ENCODE measurements at regions not wholly inside any gene's neighbourhood (a gene's known extent, or its start where the extent isn't known, plus 50 kb on each side); places are given as distances from the start of the nearest gene placed in this dataset.

DNA sequence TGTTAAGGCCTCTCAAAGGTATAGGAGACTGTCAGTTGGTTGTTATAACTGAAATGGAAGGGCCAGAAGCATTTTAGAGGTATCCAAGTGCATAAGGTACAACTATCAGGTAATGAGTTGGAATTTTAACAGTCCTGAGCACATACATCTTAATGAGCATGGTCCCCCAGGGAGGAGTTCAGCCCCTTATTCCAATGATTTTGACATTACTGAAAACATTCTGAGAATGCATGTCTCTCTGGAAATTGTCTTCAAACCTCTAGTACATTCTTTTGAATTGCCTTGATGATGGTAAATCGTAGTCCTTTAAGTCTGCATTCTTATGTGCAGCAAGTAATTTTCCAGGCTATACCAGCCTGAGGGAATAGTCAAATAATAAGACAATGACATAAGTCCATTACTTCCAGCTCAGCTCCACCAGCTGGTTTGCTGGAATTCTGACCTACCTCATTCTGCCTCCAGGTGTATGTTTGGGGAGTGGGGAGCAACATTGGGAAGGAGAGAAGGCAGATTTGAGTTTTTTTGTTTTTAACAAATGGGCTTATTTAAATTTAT, 239.2 kb downstream of the MSRB3 start:
- DNase-seq (ENCODE audit: low read depth) = no peak

DNA sequence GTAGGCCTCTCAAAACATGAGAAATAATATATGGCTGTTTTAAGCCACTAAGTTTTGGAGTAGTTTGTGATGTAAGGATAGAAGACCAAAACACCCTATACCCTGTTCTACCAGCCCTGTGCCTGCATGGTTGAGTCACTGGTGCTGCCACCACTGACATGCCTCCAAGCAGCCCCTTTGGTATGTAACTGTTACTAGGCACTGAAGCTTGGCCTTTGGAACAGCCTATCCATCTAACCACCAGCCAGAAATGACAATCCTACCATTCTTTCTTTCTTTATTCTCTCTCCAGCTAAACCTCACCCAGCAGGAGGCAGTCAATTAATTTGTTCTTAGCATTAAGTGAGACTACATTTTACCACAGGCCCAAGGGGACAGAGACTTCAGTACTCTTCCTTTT, 240.3 kb downstream of the MSRB3 start:
- DNase-seq (ENCODE audit: low read depth) = peak; percentile 67

- DNase-seq (ENCODE audit: low read depth) = no peak
Measured at GRCh38 chr12:65520658-65521057, 242.2 kb downstream of the MSRB3 start.

- DNase-seq (ENCODE audit: low read depth) = peak; percentile 39
Measured at GRCh38 chr12:65522956-65523860, 244.7 kb downstream of the MSRB3 start.

GRCh38 chr12:65524666-65525065, 246.2 kb downstream of the MSRB3 start:
- DNase-seq (ENCODE audit: low read depth) = peak; percentile 86

DNA sequence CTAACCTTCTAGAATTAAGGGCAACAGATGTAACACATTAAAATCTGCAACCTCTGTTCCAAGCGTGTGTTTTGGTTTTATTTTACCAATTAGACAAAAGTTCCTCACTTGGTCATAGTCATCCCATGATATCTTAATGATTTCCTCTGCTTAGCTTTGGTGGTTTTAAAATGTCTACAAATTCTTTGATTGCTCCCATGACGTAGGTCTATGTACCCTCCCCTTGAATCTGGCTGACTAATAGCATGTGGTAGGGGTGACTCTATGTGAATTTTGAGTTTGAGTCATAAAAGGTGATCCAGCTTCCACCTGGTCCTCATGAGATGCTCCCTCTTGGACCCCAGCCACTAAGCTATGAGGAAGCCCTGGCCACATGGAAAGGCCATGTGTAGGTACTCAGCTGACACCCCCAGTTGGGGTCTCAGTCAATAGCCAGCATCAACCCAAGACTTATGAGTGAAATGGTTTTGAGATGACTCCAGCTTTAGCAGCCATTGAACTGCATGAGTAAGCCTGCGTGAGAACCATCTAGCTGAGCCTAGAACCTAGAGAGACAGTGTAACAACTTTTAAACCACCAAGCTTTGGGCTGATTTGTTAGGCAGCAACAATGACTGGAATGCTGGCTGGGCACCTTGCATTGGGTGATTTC, 247.1 kb downstream of the MSRB3 start:
- peak; percentile 90 for DNase-seq (ENCODE audit: low read depth)

DNA sequence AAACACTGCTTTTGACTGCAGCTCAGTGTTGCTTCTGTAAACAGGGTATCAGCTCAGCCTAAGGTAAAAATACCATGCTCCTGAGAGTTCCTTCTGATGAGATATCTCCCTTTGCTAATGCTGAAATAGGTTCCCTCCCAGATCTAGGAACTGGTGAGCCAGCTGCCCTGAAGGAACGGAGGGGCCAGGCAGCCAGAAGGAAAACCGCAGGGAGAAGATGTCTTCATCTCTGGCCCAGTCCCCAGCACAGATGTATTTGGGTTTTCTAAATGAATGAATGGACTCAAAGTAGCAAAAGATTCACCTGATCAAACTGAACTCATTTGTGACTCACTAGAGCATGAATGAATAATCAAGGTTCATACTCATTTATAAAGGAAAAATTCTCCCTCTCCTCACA, 247.8 kb downstream of the MSRB3 start:
- DNase-seq (ENCODE audit: low read depth) = peak; percentile 75

- no peak for DNase-seq (ENCODE audit: low read depth)
Measured at GRCh38 chr12:65528127-65528526, 249.6 kb downstream of the MSRB3 start.

DNA sequence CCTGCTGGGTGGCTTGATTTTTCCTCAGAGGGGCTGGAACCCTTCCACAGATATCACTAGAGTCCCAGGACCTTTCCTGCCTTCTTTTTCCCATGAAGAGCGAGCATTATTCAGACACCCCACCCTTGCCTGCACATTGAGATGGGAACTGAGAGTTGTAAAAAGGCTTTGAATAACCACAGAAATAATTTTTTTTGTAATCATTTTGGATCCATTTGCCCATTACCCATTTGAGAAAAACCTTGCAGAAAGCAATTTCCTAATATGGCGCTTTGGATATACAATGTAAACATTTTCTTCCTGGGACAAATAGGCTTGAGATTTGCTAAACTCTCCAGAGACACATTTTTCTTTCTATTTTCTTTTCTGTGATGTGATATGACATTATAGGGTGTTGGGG, 250.6 kb downstream of the MSRB3 start:
- no peak for DNase-seq (ENCODE audit: low read depth)

GRCh38 chr12:65529771-65530435, 251.4 kb downstream of the MSRB3 start:
- DNase-seq (ENCODE audit: low read depth) = no peak

GRCh38 chr12:65532162-65532561, 253.7 kb downstream of the MSRB3 start:
- DNase-seq (ENCODE audit: low read depth) = no peak

- peak; percentile 85 for DNase-seq (ENCODE audit: low read depth)
Measured at GRCh38 chr12:65532764-65533163, 254.3 kb downstream of the MSRB3 start.

- DNase-seq (ENCODE audit: low read depth) = peak; percentile 17
Measured at GRCh38 chr12:65533177-65533883, 254.8 kb downstream of the MSRB3 start.

DNA sequence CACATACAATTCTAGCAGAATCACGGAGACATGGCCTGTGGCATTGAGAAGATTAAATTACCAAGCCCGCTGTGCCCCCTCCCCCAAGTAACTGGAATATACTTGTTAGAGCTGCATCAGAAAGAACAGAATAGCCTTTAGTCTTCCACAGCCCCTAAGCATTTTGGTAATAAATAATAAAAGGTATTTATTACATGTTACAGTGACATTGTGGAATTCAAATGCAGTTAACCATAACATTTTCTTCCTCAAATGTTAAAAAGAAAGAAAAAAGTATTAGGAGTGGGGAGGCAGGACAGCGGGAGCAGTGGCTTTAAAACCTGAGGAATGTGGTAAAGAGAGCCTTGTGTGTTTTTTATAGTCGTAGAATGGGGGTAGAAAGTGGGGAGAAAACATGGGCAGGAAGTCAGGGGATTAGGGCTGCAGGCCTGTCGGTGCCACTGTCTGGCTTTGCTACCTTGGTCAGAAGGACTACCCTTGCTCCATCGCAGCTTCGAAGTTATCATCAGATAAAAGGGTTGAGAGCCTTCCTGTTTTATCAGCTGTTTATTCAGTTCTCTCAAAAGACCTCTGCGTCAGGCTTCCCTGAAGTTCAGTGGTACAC, 255.9 kb downstream of the MSRB3 start:
- DNase-seq (ENCODE audit: low read depth) = no peak

- DNase-seq (ENCODE audit: low read depth) = peak; percentile 37
Measured at GRCh38 chr12:65535946-65536345, 257.5 kb downstream of the MSRB3 start.

GRCh38 chr12:65536351-65536750, 257.9 kb downstream of the MSRB3 start:
- DNase-seq (ENCODE audit: low read depth) = no peak

GRCh38 chr12:65536876-65537681, 258.6 kb downstream of the MSRB3 start:
- peak; percentile 100 for DNase-seq (ENCODE audit: low read depth)

- no peak for DNase-seq (ENCODE audit: low read depth)
Measured at GRCh38 chr12:65537978-65538377, 259.5 kb downstream of the MSRB3 start.

DNA sequence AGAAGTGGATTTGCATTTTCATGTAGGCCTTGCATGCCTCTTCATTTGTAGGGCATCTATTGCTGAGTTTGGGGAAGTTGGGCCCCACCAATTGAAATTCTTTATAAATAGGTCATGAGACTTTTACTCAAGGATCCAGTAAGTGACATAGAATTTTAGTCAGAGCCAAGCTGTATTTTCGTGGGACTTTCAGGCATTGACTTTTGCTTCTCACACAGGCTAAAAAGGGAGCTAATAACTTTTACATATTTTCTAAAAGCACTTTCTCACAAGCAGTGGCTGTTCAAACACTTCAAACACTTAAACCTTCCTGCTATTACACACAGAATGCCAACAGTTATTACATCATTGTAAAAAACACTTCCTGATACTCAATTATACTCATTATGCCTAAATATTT, 260.5 kb downstream of the MSRB3 start:
- DNase-seq (ENCODE audit: low read depth) = no peak

DNA sequence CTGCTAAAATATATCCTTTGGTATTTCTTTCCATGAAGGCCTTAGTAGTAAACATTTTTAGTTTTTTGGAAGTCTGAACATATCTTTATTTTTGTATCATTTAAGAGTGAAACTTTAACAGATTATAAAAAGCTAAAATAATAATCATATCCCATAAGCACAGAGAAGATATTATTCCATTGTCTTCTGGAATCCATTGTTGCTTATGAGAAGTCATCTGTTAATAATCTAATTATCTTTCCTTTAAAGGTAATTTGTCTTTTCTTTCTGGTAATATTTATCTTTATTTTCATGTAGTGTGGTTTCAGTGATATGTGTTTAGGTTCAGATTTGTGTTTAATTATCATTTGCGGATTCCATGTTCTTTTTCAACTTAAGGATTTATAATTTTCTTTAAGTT, 261.7 kb downstream of the MSRB3 start:
- DNase-seq (ENCODE audit: low read depth) = no peak

All from HT1080 (cell line).